HL-60 (cell line): ENCODE measurements at regions not wholly inside any gene's neighbourhood (a gene's known extent, or its start where the extent isn't known, plus 50 kb on each side); places are given as distances from the start of the nearest gene placed in this dataset.

Source experiments
- GABPA ChIP-seq: IDR thresholded peaks from 2 replicates; pipeline ENCODE4 v1.6.1; 2012; ENCODE audit warnings: low read depth
- POLR2AphosphoS5 ChIP-seq: IDR thresholded peaks from 2 replicates; pipeline ENCODE4 v1.6.1; 2012; ENCODE audit warnings: low read depth
- REST ChIP-seq: IDR thresholded peaks from 2 replicates; pipeline ENCODE4 v1.6.1; 2012; ENCODE audit warnings: low read depth; ENCODE audit not compliant: insufficient replicate concordance
- SPI1 ChIP-seq: IDR thresholded peaks from 2 replicates; pipeline ENCODE4 v1.6.1; 2012; ENCODE audit warnings: low read depth, mild to moderate bottlenecking, borderline replicate concordance
- TF ChIP-seq, protein P1 (sequence below): IDR thresholded peaks from one replicate; pipeline ENCODE4 v1.5.1; 2011; ENCODE audit warnings: low read length, control low read depth, inconsistent platforms; ENCODE audit not compliant: insufficient read depth

DNA sequence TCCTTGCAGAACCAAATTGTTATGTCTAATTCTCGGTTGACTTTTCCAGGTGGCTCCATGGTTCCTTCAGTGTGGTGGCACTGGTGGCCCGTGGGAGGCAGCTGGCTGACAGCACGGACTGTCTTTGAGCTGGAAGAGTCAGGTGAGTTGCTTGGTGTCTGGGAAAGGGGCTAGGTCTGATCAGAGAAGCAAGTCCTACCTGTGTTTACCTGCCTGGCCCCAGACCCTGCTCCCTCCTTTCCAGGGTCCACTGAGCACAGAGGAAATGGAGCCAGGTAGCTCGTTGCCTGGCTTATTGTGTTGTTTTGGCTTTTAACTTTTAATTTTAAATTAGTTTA lies 111.8 kb downstream of the BANF2 start:
- TF ChIP-seq, protein P1, sequence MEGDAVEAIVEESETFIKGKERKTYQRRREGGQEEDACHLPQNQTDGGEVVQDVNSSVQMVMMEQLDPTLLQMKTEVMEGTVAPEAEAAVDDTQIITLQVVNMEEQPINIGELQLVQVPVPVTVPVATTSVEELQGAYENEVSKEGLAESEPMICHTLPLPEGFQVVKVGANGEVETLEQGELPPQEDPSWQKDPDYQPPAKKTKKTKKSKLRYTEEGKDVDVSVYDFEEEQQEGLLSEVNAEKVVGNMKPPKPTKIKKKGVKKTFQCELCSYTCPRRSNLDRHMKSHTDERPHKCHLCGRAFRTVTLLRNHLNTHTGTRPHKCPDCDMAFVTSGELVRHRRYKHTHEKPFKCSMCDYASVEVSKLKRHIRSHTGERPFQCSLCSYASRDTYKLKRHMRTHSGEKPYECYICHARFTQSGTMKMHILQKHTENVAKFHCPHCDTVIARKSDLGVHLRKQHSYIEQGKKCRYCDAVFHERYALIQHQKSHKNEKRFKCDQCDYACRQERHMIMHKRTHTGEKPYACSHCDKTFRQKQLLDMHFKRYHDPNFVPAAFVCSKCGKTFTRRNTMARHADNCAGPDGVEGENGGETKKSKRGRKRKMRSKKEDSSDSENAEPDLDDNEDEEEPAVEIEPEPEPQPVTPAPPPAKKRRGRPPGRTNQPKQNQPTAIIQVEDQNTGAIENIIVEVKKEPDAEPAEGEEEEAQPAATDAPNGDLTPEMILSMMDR: no peak
- TF ChIP-seq GABPA (no peak), SPI1 (no peak), POLR2AphosphoS5 (no peak), REST (no peak)
